NT2/D1 (cell line): ENCODE measurements at regions not wholly inside any gene's neighbourhood (a gene's known extent, or its start where the extent isn't known, plus 50 kb on each side); places are given as distances from the start of the nearest gene placed in this dataset.

Experiments used
- DNase-seq: peaks from one replicate; pipeline ENCODE4 v3.0.0-alpha.2; 2011; ENCODE audit warnings: low read depth, low spot score
- H3K27me3 ChIP-seq: 2 replicates; pipeline ENCODE4 v1.6.0; 2011; ENCODE audit warnings: mild to moderate bottlenecking; ENCODE audit not compliant: insufficient read length, insufficient read depth
- H3K36me3 ChIP-seq: 2 replicates; pipeline ENCODE4 v1.6.1; 2011; ENCODE audit warnings: mild to moderate bottlenecking, low read length, mixed read lengths; ENCODE audit not compliant: insufficient read depth, insufficient read length
- H3K4me1 ChIP-seq: 2 replicates; pipeline ENCODE4 v1.5.1; 2011; ENCODE audit not compliant: insufficient read depth, insufficient read length
- H3K4me3 ChIP-seq: 2 replicates; pipeline ENCODE4 v1.5.1; 2011; ENCODE audit warnings: low read depth; ENCODE audit not compliant: insufficient read length
- H3K9ac ChIP-seq: 2 replicates; pipeline ENCODE4 v1.6.0; 2011; ENCODE audit warnings: low read depth; ENCODE audit not compliant: insufficient read length
- H3K9me3 ChIP-seq: 2 replicates; pipeline ENCODE4 v1.5.1; 2011; ENCODE audit warnings: mild to moderate bottlenecking, low read length; ENCODE audit not compliant: insufficient read depth
- SUZ12 ChIP-seq: IDR thresholded peaks from 2 replicates; pipeline ENCODE4 v1.6.1; 2011; ENCODE audit not compliant: insufficient read length, insufficient read depth; ENCODE audit errors: extremely low read depth
- YY1 ChIP-seq: IDR thresholded peaks from 2 replicates; pipeline ENCODE4 v1.6.1; 2011; ENCODE audit not compliant: insufficient read length, insufficient read depth
- ZNF274 ChIP-seq: IDR thresholded peaks from 2 replicates; pipeline ENCODE4 v1.6.1; 2011; ENCODE audit warnings: mild to moderate bottlenecking, low read depth, low read length

GRCh38 chr13:56351041-56351440 lies 789.7 kb upstream of the PRR20A start:
- Histone ChIP-seq H3K9me3 (no peaks in the 10 kb centered on the region), H3K4me3 (no peak overlapping the region), H3K4me1 (no peaks in the 10 kb centered on the region), H3K9ac (no peak overlapping the region), H3K36me3 (no peaks in the 10 kb centered on the region), H3K27me3 (no peaks in the 10 kb centered on the region)
- TF ChIP-seq SUZ12 (no peak), YY1 (no peak), ZNF274 (no peak)
- no peak for DNase-seq

DNA sequence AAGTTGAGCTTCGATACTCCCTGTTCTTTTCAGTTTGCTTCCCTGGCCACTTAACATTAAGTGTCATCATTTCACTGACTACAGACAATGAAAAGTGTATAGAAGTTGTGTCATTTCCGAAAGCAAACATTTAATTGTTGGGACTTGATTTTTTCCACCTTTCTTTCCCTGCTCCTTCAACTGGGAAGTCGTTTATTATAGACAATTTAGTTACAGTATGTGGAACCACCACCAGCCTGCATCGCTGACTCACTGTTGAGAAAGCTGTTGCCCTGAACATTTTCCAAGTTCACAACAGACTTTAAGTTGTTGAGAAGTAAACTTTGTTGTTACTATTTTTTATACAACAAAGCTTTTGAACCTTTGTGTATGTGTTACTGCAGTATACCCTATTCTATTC lies 788.4 kb upstream of the PRR20A start:
- no peaks in the 10 kb centered on the region for H3K27me3 ChIP-seq
- H3K36me3 ChIP-seq, result no peaks in the 10 kb centered on the region
- no peak for DNase-seq
- TF ChIP-seq SUZ12, result no peak
- TF ChIP-seq YY1, result no peak
- TF ChIP-seq ZNF274, result no peak
- H3K4me3 ChIP-seq, result no peak overlapping the region
- H3K9me3 ChIP-seq, result no peaks in the 10 kb centered on the region
- no peaks in the 10 kb centered on the region for H3K4me1 ChIP-seq
- no peak overlapping the region for H3K9ac ChIP-seq

GRCh38 chr13:56352901-56353300 lies 787.8 kb upstream of the PRR20A start:
- Histone ChIP-seq H3K4me1 (no peaks in the 10 kb centered on the region), H3K9me3 (no peaks in the 10 kb centered on the region), H3K4me3 (no peak overlapping the region), H3K36me3 (no peaks in the 10 kb centered on the region), H3K27me3 (no peaks in the 10 kb centered on the region), H3K9ac (no peak overlapping the region)
- no peak for DNase-seq
- TF ChIP-seq YY1, result no peak
- TF ChIP-seq ZNF274, result no peak
- TF ChIP-seq SUZ12, result no peak

DNA sequence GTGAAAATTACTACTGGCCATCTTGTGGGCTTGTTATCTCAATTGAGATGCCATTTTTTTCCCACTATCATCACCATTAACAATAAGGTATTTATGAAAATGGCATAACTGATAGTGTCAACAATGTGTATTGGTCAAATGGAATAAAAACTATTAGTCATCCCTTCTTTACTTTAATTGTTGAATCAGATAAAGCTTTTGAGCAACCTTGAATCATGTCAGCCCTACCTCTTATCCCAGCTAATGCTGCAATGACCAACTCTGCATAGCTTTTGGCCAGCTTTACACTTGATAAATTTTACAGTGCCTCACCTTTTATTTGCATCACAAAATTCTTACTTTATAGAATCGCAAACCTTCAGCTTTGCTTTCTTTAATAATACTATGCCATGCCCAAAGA lies 784.0 kb upstream of the PRR20A start:
- Histone ChIP-seq H3K9me3 (no peaks in the 10 kb centered on the region), H3K27me3 (no peaks in the 10 kb centered on the region), H3K9ac (no peak overlapping the region), H3K4me1 (no peaks in the 10 kb centered on the region), H3K36me3 (no peaks in the 10 kb centered on the region), H3K4me3 (no peak overlapping the region)
- DNase-seq, result no peak
- TF ChIP-seq ZNF274 (no peak), SUZ12 (no peak), YY1 (no peak)

- no peak overlapping the region for H3K9ac ChIP-seq
- TF ChIP-seq YY1 (no peak), SUZ12 (no peak), ZNF274 (no peak)
- H3K27me3 ChIP-seq, result no peaks in the 10 kb centered on the region
- DNase-seq, result no peak
- no peaks in the 10 kb centered on the region for H3K36me3 ChIP-seq
- H3K9me3 ChIP-seq, result no peaks in the 10 kb centered on the region
- no peak overlapping the region for H3K4me3 ChIP-seq
- H3K4me1 ChIP-seq, result no peaks in the 10 kb centered on the region
These were observed 762.2 kb upstream of the PRR20A start for GRCh38 chr13:56378566-56378965.

DNA sequence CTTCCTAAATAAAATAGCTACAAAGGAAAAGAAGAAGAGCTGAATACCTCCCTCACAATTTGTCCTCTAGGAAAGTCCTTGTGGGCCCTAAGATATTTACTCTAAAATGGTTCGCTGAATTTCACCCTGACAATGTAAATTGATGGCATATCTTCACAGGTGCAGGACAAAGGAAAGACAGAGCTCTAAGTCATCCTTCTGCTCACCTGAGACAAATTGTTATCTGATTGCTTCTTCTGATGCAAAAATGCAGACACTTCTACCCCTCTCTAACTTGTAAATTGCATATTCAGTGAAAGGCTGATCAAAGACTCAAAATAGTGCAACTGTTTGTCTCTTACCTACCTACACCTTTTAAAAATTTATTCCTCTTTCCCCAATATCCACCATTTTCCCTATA lies 747.2 kb upstream of the PRR20A start:
- H3K9ac ChIP-seq, result no peak overlapping the region
- no peaks in the 10 kb centered on the region for H3K9me3 ChIP-seq
- H3K4me1 ChIP-seq, result no peaks in the 10 kb centered on the region
- no peak overlapping the region for H3K4me3 ChIP-seq
- no peaks in the 10 kb centered on the region for H3K27me3 ChIP-seq
- no peak for TF ChIP-seq YY1
- no peaks in the 10 kb centered on the region for H3K36me3 ChIP-seq
- DNase-seq, result no peak

GRCh38 chr13:56396318-56396717 lies 744.4 kb upstream of the PRR20A start:
- no peaks in the 10 kb centered on the region for H3K36me3 ChIP-seq
- H3K4me3 ChIP-seq, result no peak overlapping the region
- no peaks in the 10 kb centered on the region for H3K27me3 ChIP-seq
- TF ChIP-seq YY1, result no peak
- TF ChIP-seq SUZ12, result no peak
- no peak for TF ChIP-seq ZNF274
- no peaks in the 10 kb centered on the region for H3K4me1 ChIP-seq
- DNase-seq, result no peak
- H3K9ac ChIP-seq, result no peak overlapping the region
- no peaks in the 10 kb centered on the region for H3K9me3 ChIP-seq

DNA sequence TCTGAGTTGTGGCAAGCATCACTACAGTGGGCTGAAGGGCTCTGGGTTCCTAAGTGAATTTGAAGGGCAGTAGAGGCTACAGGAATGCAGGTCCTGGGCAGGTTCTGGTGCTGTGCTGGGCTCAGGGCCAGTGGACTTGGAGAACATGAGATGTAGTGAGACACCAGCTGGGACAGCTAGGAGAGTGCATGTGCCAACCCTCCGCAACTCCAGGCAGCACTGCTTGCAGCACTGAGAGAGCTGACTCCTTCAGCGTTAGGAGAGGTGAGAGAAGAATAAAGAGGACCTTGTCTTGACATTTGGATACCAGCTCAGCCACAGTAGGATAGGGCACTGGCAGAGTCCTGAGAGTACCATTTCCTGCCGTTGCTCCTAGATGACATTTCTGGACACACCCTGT lies 739.9 kb upstream of the PRR20A start:
- no peaks in the 10 kb centered on the region for H3K9me3 ChIP-seq
- no peaks in the 10 kb centered on the region for H3K27me3 ChIP-seq
- no peak overlapping the region for H3K4me3 ChIP-seq
- H3K36me3 ChIP-seq, result no peaks in the 10 kb centered on the region
- no peak for DNase-seq
- H3K9ac ChIP-seq, result no peak overlapping the region
- no peak for TF ChIP-seq YY1
- no peak for TF ChIP-seq ZNF274
- TF ChIP-seq SUZ12, result no peak
- no peaks in the 10 kb centered on the region for H3K4me1 ChIP-seq
